Testis (tissue), 2 donors: ENCODE measurements at regions not wholly inside any gene's neighbourhood (a gene's known extent, or its start where the extent isn't known, plus 50 kb on each side); places are given as distances from the start of the nearest gene placed in this dataset.

ENCODE experiments used
- POLR2A ChIP-seq: fragments of 450-650 bp; IDR thresholded peaks from one replicate; pipeline ENCODE4 v1.6.1; 2017; ENCODE audit warnings: antibody characterized with exemption, mild to moderate bottlenecking, moderate library complexity
- TF ChIP-seq, protein P1 (sequence below), 3 experiments: fragments of 450-650 bp in 2 of 3; fragments of 200-600 bp in 1 of 3; sonication (generic) in 1 of 3; IDR thresholded peaks; one replicate each; pipeline ENCODE4 v1.5.1; 2016 to 2019; ENCODE audit warnings: antibody characterized with exemption in 3 of 3, mild to moderate bottlenecking in 2 of 3, moderate library complexity in 1 of 3

DNA sequence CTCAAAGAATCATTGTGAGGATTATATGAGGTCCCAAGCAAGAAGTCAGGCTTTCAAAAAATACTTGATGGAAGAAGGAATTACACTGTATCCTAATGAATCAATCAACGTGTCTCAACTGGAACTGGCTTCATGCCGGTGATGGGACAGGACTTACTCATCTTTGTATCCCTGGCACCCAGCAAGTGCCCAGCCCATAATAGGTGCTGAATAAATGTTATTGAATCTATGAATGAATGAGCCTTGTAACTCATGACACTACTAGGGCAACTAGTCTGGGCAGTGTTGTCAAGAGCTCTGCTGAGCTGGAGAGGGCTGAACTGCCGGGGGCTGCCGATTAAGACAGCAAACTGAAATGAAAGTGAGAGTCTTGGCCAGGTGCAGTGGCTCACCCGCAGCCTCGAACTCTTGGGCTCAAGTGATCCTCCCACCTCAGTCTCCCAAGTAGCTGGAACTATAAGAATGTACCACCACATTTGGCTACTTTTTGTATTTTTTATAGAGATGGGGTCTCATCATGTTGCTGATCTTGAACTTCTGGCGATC, 87.2 kb upstream of the KIF5B start:
- TF ChIP-seq POLR2A: no peak
- TF ChIP-seq, protein P1, sequence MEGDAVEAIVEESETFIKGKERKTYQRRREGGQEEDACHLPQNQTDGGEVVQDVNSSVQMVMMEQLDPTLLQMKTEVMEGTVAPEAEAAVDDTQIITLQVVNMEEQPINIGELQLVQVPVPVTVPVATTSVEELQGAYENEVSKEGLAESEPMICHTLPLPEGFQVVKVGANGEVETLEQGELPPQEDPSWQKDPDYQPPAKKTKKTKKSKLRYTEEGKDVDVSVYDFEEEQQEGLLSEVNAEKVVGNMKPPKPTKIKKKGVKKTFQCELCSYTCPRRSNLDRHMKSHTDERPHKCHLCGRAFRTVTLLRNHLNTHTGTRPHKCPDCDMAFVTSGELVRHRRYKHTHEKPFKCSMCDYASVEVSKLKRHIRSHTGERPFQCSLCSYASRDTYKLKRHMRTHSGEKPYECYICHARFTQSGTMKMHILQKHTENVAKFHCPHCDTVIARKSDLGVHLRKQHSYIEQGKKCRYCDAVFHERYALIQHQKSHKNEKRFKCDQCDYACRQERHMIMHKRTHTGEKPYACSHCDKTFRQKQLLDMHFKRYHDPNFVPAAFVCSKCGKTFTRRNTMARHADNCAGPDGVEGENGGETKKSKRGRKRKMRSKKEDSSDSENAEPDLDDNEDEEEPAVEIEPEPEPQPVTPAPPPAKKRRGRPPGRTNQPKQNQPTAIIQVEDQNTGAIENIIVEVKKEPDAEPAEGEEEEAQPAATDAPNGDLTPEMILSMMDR (IDR thresholded peaks at IDR 0.05): no peak
